SK-N-SH treated with all-trans-retinoic acid at 6 μM for 48 hours (cell line): ENCODE measurements at regions not wholly inside any gene's neighbourhood (a gene's known extent, or its start where the extent isn't known, plus 50 kb on each side); places are given as distances from the start of the nearest gene placed in this dataset.

ENCODE experiments used
- ATAC-seq: fragments of 200-7000 bp; cut with Tn5 transposase; 3 replicates; pipeline ENCODE4 v1.9.1; 2020; ENCODE audit warnings: mild to moderate bottlenecking, moderate library complexity
- ARNTL ChIP-seq: fragments of 450-650 bp; formaldehyde crosslinking; IDR thresholded peaks from 2 replicates; pipeline ENCODE4 v1.5.0; 2020; ENCODE audit warnings: low read depth, mild to moderate bottlenecking, moderate library complexity, borderline replicate concordance
- BACH2 ChIP-seq: fragments of 250-450 bp; sonication (Bioruptor Pico); IDR thresholded peaks from 2 replicates; pipeline ENCODE4 v1.9.0; 2021; ENCODE audit warnings: mild to moderate bottlenecking, borderline replicate concordance
- CREB5 ChIP-seq: fragments of 250-450 bp; sonication (Bioruptor Pico); IDR thresholded peaks from 2 replicates; pipeline ENCODE4 v1.5.1; 2020; ENCODE audit warnings: low read depth, mild to moderate bottlenecking, moderate library complexity
- CSDC2 ChIP-seq: fragments of 250-450 bp; sonication (Bioruptor Pico); IDR thresholded peaks from 2 replicates; pipeline ENCODE4 v1.5.0; 2020; ENCODE audit warnings: mild to moderate bottlenecking, moderate library complexity
- CSRNP3 ChIP-seq: fragments of 250-450 bp; sonication (Bioruptor Pico); IDR thresholded peaks from 2 replicates; pipeline ENCODE4 v1.5.1; 2021; ENCODE audit warnings: mild to moderate bottlenecking, moderate library complexity
- GLIS3 ChIP-seq: fragments of 250-450 bp; sonication (Bioruptor Pico); IDR thresholded peaks from 2 replicates; pipeline ENCODE4 v1.5.0; 2020; ENCODE audit warnings: mild to moderate bottlenecking, moderate library complexity
- ISL1 ChIP-seq: fragments of 250-450 bp; sonication (Bioruptor Pico); IDR thresholded peaks from 2 replicates; pipeline ENCODE4 v2.1.2; 2022; ENCODE audit warnings: mild to moderate bottlenecking, moderate library complexity
- OSR1 ChIP-seq: fragments of 250-450 bp; sonication (Bioruptor Pico); IDR thresholded peaks from 2 replicates; pipeline ENCODE4 v1.8.0; 2022; ENCODE audit warnings: moderate library complexity, mild to moderate bottlenecking, inconsistent platforms
- PATZ1 ChIP-seq: fragments of 250-450 bp; sonication (Bioruptor Pico); IDR thresholded peaks from 2 replicates; pipeline ENCODE4 v1.8.0; 2020; ENCODE audit warnings: mild to moderate bottlenecking, moderate library complexity, borderline replicate concordance
- PPARA ChIP-seq: fragments of 250-450 bp; sonication (Bioruptor Pico); IDR thresholded peaks from 2 replicates; pipeline ENCODE4 v1.5.0; 2020; ENCODE audit warnings: mild to moderate bottlenecking, borderline replicate concordance
- RARB ChIP-seq: fragments of 250-450 bp; sonication (Bioruptor Pico); IDR thresholded peaks from 2 replicates; pipeline ENCODE4 v1.8.0; 2021; ENCODE audit warnings: mild to moderate bottlenecking, moderate library complexity
- SNAI2 ChIP-seq: fragments of 250-450 bp; sonication (Bioruptor Pico); IDR thresholded peaks from 2 replicates; pipeline ENCODE4 v1.5.0; 2020; ENCODE audit warnings: mild to moderate bottlenecking, moderate library complexity
- TCF4 ChIP-seq: fragments of 250-450 bp; sonication (Bioruptor Pico); IDR thresholded peaks from 2 replicates; pipeline ENCODE4 v1.8.0; 2021; ENCODE audit warnings: mild to moderate bottlenecking, moderate library complexity, borderline replicate concordance
- TOX ChIP-seq: fragments of 250-450 bp; sonication (Bioruptor Pico); IDR thresholded peaks from 2 replicates; pipeline ENCODE4 v1.8.0; 2021; ENCODE audit warnings: mild to moderate bottlenecking, moderate library complexity, borderline replicate concordance
- TSHZ2 ChIP-seq: fragments of 250-450 bp; sonication (Bioruptor Pico); IDR thresholded peaks from 2 replicates; pipeline ENCODE4 v1.5.0; 2020; ENCODE audit warnings: mild to moderate bottlenecking, moderate library complexity
- ZC3H10 ChIP-seq: fragments of 250-450 bp; sonication (Bioruptor Pico); IDR thresholded peaks from 2 replicates; pipeline ENCODE4 v1.5.1; 2021; ENCODE audit warnings: mild to moderate bottlenecking, moderate library complexity
- ZFP3 ChIP-seq: fragments of 250-450 bp; sonication (Bioruptor Pico); IDR thresholded peaks from 2 replicates; pipeline ENCODE4 v1.5.0; 2020; ENCODE audit warnings: mild to moderate bottlenecking, moderate library complexity
- ZFP30 ChIP-seq: fragments of 450-650 bp; formaldehyde crosslinking; IDR thresholded peaks from 2 replicates; pipeline ENCODE4 v1.5.0; 2022; ENCODE audit warnings: mild to moderate bottlenecking, moderate library complexity
- ZNF565 ChIP-seq: fragments of 450-650 bp; formaldehyde crosslinking; conservative IDR thresholded peaks from 2 replicates; pipeline ENCODE4 v1.5.0; 2020; ENCODE audit warnings: low read depth, mild to moderate bottlenecking, moderate library complexity
- ZNF8 ChIP-seq: fragments of 450-650 bp; formaldehyde crosslinking; IDR thresholded peaks from 2 replicates; pipeline ENCODE4 v1.5.0; 2020; ENCODE audit warnings: mild to moderate bottlenecking, moderate library complexity

- ATAC-seq: no peak
- TF ChIP-seq BACH2 (CRISPR knock-in tag) (no peak), ZFP30 (CRISPR knock-in tag) (peak; percentile 91)
Observed at GRCh38 chr1:76784502-76784901, 82.8 kb upstream of the ST6GALNAC5 start.

- ATAC-seq: no peak
- TF ChIP-seq SNAI2 (no peak), TSHZ2 (CRISPR knock-in tag) (no peak), ZC3H10 (CRISPR knock-in tag) (no peak), CSRNP3 (CRISPR knock-in tag) (no peak), BACH2 (CRISPR knock-in tag) (no peak), TOX (CRISPR knock-in tag) (no peak; the same call in 1 of the 2 replicates), ZFP3 (CRISPR knock-in tag) (no peak), ISL1 (CRISPR knock-in tag) (no peak), RARB (CRISPR knock-in tag) (no peak), PATZ1 (CRISPR knock-in tag) (no peak)
- TF ChIP-seq, all 23 proteins: peak for 0
Observed at GRCh38 chr1:76786222-76786621, 81.1 kb upstream of the ST6GALNAC5 start.

- ATAC-seq: no peak
- TF ChIP-seq ZNF8 (CRISPR knock-in tag): no peak
- TF ChIP-seq TOX (CRISPR knock-in tag): no peak; the same call in 1 of the 2 replicates
- no peak for TF ChIP-seq CREB5 (CRISPR knock-in tag)
- TF ChIP-seq GLIS3 (CRISPR knock-in tag): no peak
- no peak for TF ChIP-seq ZFP3 (CRISPR knock-in tag)
- TF ChIP-seq, all 23 proteins: peak for 0
Observed at GRCh38 chr1:76793594-76793993, 73.7 kb upstream of the ST6GALNAC5 start.

GRCh38 chr1:76799700-76800099 is 67.6 kb upstream of the ST6GALNAC5 start:
- no peak for ATAC-seq
- TF ChIP-seq ZNF565 (CRISPR knock-in tag) (no peak), CSDC2 (no peak), GLIS3 (CRISPR knock-in tag) (no peak), TSHZ2 (CRISPR knock-in tag) (no peak), CREB5 (CRISPR knock-in tag) (no peak), ARNTL (no peak), PATZ1 (CRISPR knock-in tag) (no peak), TOX (CRISPR knock-in tag) (no peak), TCF4 (CRISPR knock-in tag) (no peak), ZFP30 (CRISPR knock-in tag) (no peak), ISL1 (CRISPR knock-in tag) (no peak), BACH2 (CRISPR knock-in tag) (no peak), ZC3H10 (CRISPR knock-in tag) (no peak), ZFP3 (CRISPR knock-in tag) (no peak), PPARA (CRISPR knock-in tag) (no peak), OSR1 (no peak)
